SU-DHL-6 (cell line): ENCODE measurements at regions not wholly inside any gene's neighbourhood (a gene's known extent, or its start where the extent isn't known, plus 50 kb on each side); places are given as distances from the start of the nearest gene placed in this dataset.

Experiments
- H2AFZ ChIP-seq: fragments of 200-600 bp; sonication (generic); 2 replicates; pipeline ENCODE4 v1.6.1; 2014; ENCODE audit warnings: low read depth, mild to moderate bottlenecking, moderate library complexity, mixed read lengths, antibody characterized with exemption, low read length; ENCODE audit not compliant: severe bottlenecking
- H3F3A ChIP-seq: fragments of 200-600 bp; shearing (Covaris generic); 2 replicates; pipeline ENCODE4 v1.6.0; 2016; ENCODE audit warnings: antibody characterized with exemption, mild to moderate bottlenecking; ENCODE audit not compliant: insufficient read depth
- H3K27ac ChIP-seq: fragments of 200-600 bp; sonication (generic); 2 replicates; pipeline ENCODE4 v1.5.1; 2016; ENCODE audit warnings: low read depth, mild to moderate bottlenecking, low read length, moderate library complexity, mixed read lengths
- H3K27me3 ChIP-seq: fragments of 200-600 bp; sonication (generic), shearing (Covaris generic); 2 replicates; pipeline ENCODE4 v1.6.0; 2014; ENCODE audit warnings: mild to moderate bottlenecking, low read length
- H3K36me3 ChIP-seq: fragments of 200-600 bp; sonication (generic); 2 replicates; pipeline ENCODE4 v1.6.1; 2014; ENCODE audit warnings: mild to moderate bottlenecking, low read length, mixed read lengths
- H3K4me2 ChIP-seq: fragments of 300-600, 200-600 bp; shearing (Covaris generic), sonication (generic); 2 replicates; pipeline ENCODE4 v1.6.0; 2014; ENCODE audit warnings: low read length, low read depth, mild to moderate bottlenecking; ENCODE audit not compliant: poor library complexity, severe bottlenecking
- H3K4me3 ChIP-seq: fragments of 200-600 bp; sonication (generic); 2 replicates; pipeline ENCODE4 v1.5.1; 2014; ENCODE audit warnings: antibody characterized with exemption, low read length, mild to moderate bottlenecking, mixed read lengths; ENCODE audit not compliant: insufficient read depth, poor library complexity, severe bottlenecking
- H3K79me2 ChIP-seq: fragments of 200-600 bp; sonication (generic); 2 replicates; pipeline ENCODE4 v1.6.1; 2014; ENCODE audit warnings: mild to moderate bottlenecking, low read length, moderate library complexity; ENCODE audit not compliant: insufficient read depth
- H3K9ac ChIP-seq: fragments of 200-600 bp; sonication (generic); 2 replicates; pipeline ENCODE4 v1.7.0; 2014; ENCODE audit warnings: mild to moderate bottlenecking, low read length
- H3K9me2 ChIP-seq: fragments of 200-600 bp; sonication (generic); replicated peaks from 2 replicates; pipeline ENCODE4 v1.6.1; 2014; ENCODE audit warnings: low read length; ENCODE audit not compliant: insufficient read depth
- H3K9me3 ChIP-seq: fragments of 200-600 bp; sonication (generic); 2 replicates; pipeline ENCODE4 v1.6.1; 2014; ENCODE audit warnings: low read length, mixed read lengths; ENCODE audit not compliant: insufficient read depth
- H4K20me1 ChIP-seq: fragments of 200-600 bp; sonication (generic); 2 replicates; pipeline ENCODE4 v1.6.1; 2014; ENCODE audit warnings: low read depth, mild to moderate bottlenecking, antibody characterized with exemption, low read length, moderate library complexity, mixed read lengths
- CTCF ChIP-seq: fragments of 200-600 bp; sonication (generic); IDR thresholded peaks from one replicate; pipeline ENCODE4 v1.5.1; 2017; ENCODE audit warnings: antibody characterized with exemption, mild to moderate bottlenecking, low read length, moderate library complexity; ENCODE audit not compliant: insufficient read depth, poor library complexity, severe bottlenecking
- EZH2phosphoT487 ChIP-seq: fragments of 200-600 bp; sonication (generic), shearing (Covaris generic); conservative IDR thresholded peaks from 2 replicates; pipeline ENCODE4 v1.6.1; 2018; ENCODE audit warnings: mild to moderate bottlenecking, antibody characterized with exemption, low read length, moderate library complexity, mixed read lengths

- Histone ChIP-seq H3K9ac (no peak overlapping the region), H2AFZ (no peak overlapping the region), H4K20me1 (no peaks in the 10 kb centered on the region), H3K36me3 (no peaks in the 10 kb centered on the region), H3K79me2 (no peaks in the 10 kb centered on the region), H3K27ac (no peak overlapping the region), H3F3A (no peaks in the 10 kb centered on the region), H3K4me2 (no peak overlapping the region), H3K27me3 (no peaks in the 10 kb centered on the region), H3K9me3 (no peaks in the 10 kb centered on the region), H3K4me3 (no peak overlapping the region), H3K9me2 (no peaks in the 10 kb centered on the region)
- TF ChIP-seq CTCF (no peak), EZH2phosphoT487 (no peak)
Observed at GRCh38 chr6:114998492-114998891, 655.7 kb upstream of the HS3ST5 start.

- Histone ChIP-seq H3K9me2 (no peaks in the 10 kb centered on the region), H2AFZ (no peak overlapping the region), H3F3A (no peaks in the 10 kb centered on the region), H3K9ac (no peak overlapping the region), H3K9me3 (no peaks in the 10 kb centered on the region), H3K4me2 (no peak overlapping the region), H3K27ac (no peak overlapping the region), H3K4me3 (no peak overlapping the region), H3K27me3 (no peaks in the 10 kb centered on the region), H3K36me3 (no peaks in the 10 kb centered on the region), H3K79me2 (no peaks in the 10 kb centered on the region), H4K20me1 (no peaks in the 10 kb centered on the region)
- TF ChIP-seq CTCF (no peak), EZH2phosphoT487 (no peak)
Observed at GRCh38 chr6:114997813-114998292, 655.0 kb upstream of the HS3ST5 start.

DNA sequence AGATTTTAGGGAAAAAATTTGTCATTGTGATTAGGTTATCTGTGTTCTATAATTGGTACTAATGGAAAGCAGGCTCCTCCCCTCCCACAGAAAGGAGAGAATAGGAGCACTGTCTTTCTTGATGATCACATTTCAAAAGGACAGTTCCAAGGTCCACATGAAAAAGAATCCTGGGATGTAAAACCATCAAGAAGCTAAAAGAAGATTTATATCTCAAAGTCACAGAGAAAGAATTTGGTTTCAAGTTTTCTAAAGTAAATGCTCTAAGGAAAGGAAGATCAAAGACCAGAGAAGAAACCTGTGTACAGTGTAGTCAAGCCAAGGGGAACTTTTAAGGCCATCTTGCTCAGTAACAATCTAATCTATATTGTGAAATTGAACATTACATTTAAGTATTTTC lies 652.7 kb upstream of the HS3ST5 start:
- Histone ChIP-seq H3K4me2 (no peak overlapping the region), H3K9ac (no peak overlapping the region), H3K36me3 (no peaks in the 10 kb centered on the region), H3K27me3 (no peaks in the 10 kb centered on the region), H3K4me3 (no peak overlapping the region), H3K79me2 (no peaks in the 10 kb centered on the region), H3F3A (no peaks in the 10 kb centered on the region), H3K27ac (no peak overlapping the region), H4K20me1 (no peaks in the 10 kb centered on the region), H3K9me2 (no peaks in the 10 kb centered on the region), H3K9me3 (no peaks in the 10 kb centered on the region), H2AFZ (no peak overlapping the region)
- TF ChIP-seq EZH2phosphoT487 (no peak), CTCF (no peak)
